Fibroblast of lung (primary cell): ENCODE measurements at regions not wholly inside any gene's neighbourhood (a gene's known extent, or its start where the extent isn't known, plus 50 kb on each side); places are given as distances from the start of the nearest gene placed in this dataset.

Experiments
- EZH2 ChIP-seq: IDR thresholded peaks from 2 replicates; pipeline ENCODE4 v1.5.1; 2012; ENCODE audit warnings: low read length, control low read depth, mild to moderate bottlenecking; ENCODE audit errors: missing control alignments
- TF ChIP-seq, protein P1 (sequence below), 2 donors: IDR thresholded peaks in 1 of 2; conservative IDR thresholded peaks in 1 of 2; 1 replicate in 1 of 2; 2 replicates in 1 of 2; pipeline ENCODE4 v1.5.1; 2011 to 2012; ENCODE audit warnings: low read length in 2 of 2, control low read depth in 1 of 2, inconsistent platforms in 1 of 2, low read depth in 1 of 2, mild to moderate bottlenecking in 1 of 2

DNA sequence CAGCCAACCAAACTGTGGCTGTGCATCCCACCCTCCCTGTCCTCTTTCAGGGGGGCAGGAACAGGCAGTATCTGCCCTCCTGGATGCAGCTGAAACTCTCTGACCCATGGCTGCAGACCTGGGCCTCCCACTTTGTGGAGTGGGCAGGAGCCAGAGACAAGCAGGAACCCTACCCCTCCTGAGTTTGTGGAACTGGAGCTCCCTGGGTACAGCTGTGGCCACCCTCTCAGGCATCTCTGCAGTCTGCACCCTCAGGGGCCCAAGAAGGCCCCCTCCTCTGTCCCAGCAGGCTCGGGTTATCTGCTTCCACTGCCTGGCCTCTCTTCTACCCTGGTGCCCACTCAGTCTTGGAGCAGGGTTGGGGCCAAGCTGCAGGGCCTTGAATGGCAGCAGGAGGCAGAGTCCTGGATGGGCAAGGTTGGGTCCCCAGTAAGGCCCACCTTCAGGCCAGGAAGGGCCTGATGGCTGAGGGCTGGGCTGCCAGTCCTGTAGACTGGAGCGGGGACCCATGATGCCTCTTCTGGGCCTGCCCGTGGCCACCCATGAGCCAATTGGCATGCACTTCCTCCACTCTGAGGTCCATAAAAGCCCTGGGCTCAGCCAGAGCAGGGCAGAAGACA lies 619.9 kb downstream of the KIF4B start:
- TF ChIP-seq, protein P1, sequence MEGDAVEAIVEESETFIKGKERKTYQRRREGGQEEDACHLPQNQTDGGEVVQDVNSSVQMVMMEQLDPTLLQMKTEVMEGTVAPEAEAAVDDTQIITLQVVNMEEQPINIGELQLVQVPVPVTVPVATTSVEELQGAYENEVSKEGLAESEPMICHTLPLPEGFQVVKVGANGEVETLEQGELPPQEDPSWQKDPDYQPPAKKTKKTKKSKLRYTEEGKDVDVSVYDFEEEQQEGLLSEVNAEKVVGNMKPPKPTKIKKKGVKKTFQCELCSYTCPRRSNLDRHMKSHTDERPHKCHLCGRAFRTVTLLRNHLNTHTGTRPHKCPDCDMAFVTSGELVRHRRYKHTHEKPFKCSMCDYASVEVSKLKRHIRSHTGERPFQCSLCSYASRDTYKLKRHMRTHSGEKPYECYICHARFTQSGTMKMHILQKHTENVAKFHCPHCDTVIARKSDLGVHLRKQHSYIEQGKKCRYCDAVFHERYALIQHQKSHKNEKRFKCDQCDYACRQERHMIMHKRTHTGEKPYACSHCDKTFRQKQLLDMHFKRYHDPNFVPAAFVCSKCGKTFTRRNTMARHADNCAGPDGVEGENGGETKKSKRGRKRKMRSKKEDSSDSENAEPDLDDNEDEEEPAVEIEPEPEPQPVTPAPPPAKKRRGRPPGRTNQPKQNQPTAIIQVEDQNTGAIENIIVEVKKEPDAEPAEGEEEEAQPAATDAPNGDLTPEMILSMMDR (conservative IDR thresholded peaks at IDR 0.05 in 1 of 2, IDR thresholded peaks at IDR 0.05 in 1 of 2; ENCODE audit: low read depth in 1 of 2, low read length in 2 of 2), result no peak
- TF ChIP-seq EZH2, result no peak
